Skeletal muscle cell (primary cell): ENCODE measurements at regions not wholly inside any gene's neighbourhood (a gene's known extent, or its start where the extent isn't known, plus 50 kb on each side); places are given as distances from the start of the nearest gene placed in this dataset.
"Not testable (repeated sequence)": the region's sequence is repeated elsewhere in the genome, so short reads cannot be mapped to it uniquely, and the experiment has no call there.

ENCODE experiments used
- DNase-seq: peaks from one replicate; pipeline ENCODE4 v3.0.0-alpha.2; 2010; ENCODE audit warnings: low read depth
- H3K4me3 ChIP-seq: 2 replicates; pipeline ENCODE4 v1.5.1; 2011; ENCODE audit warnings: low read depth, mild to moderate bottlenecking, control low read depth, low read length, moderate library complexity

GRCh38 chr5:173397516-173397915 is 69.3 kb upstream of the STC2 start:
- H3K4me3 ChIP-seq = no peak overlapping the region
- DNase-seq = peak; percentile 7

GRCh38 chr5:173396311-173396993 is 68.2 kb upstream of the STC2 start:
- no peak overlapping the region for H3K4me3 ChIP-seq
- DNase-seq = no peak

GRCh38 chr5:173395933-173396308 is 67.7 kb upstream of the STC2 start:
- no peak overlapping the region for H3K4me3 ChIP-seq
- no peak for DNase-seq

- peak; percentile 36 for DNase-seq
- H3K4me3 ChIP-seq = no peak overlapping the region
Observed at GRCh38 chr5:173395257-173395932, 67.2 kb upstream of the STC2 start.

GRCh38 chr5:173394701-173395100 is 66.5 kb upstream of the STC2 start:
- DNase-seq = no peak

GRCh38 chr5:173392172-173392571 is 64.0 kb upstream of the STC2 start:
- DNase-seq = no peak
- no peak overlapping the region for H3K4me3 ChIP-seq

More at GRCh38 chr5:173394701-173395100, 66.5 kb upstream of the STC2 start:
- H3K4me3 ChIP-seq = no peak overlapping the region

GRCh38 chr5:173391031-173391430 is 62.8 kb upstream of the STC2 start:
- DNase-seq = no peak
- no peak overlapping the region for H3K4me3 ChIP-seq

GRCh38 chr5:173387293-173387692 is 59.1 kb upstream of the STC2 start:
- not testable (repeated sequence) for DNase-seq

GRCh38 chr5:173385832-173386360 is 57.7 kb upstream of the STC2 start:
- DNase-seq = no peak
- H3K4me3 ChIP-seq = no peak overlapping the region

More at GRCh38 chr5:173387293-173387692, 59.1 kb upstream of the STC2 start:
- H3K4me3 ChIP-seq = not testable (repeated sequence)

GRCh38 chr5:173383711-173384110 is 55.5 kb upstream of the STC2 start:
- DNase-seq = no peak
- H3K4me3 ChIP-seq = no peak overlapping the region

GRCh38 chr5:173378727-173379126 is 50.5 kb upstream of the STC2 start:
- no peak for DNase-seq
- H3K4me3 ChIP-seq = no peak overlapping the region
